Ovary (tissue), 3 donors: ENCODE measurements at regions not wholly inside any gene's neighbourhood (a gene's known extent, or its start where the extent isn't known, plus 50 kb on each side); places are given as distances from the start of the nearest gene placed in this dataset.

Experiments
- CTCF ChIP-seq, 3 donors: fragments of 450-650 bp in 2 of 3; fragments of 200-600 bp in 1 of 3; IDR thresholded peaks; one replicate each; pipeline versions ENCODE4 v1.5.1 to v1.8.0; 2016 to 2022; ENCODE audit warnings: antibody characterized with exemption in 3 of 3, mild to moderate bottlenecking in 1 of 3
- EP300 ChIP-seq: sonication (generic); formaldehyde crosslinking; IDR thresholded peaks from one replicate; pipeline ENCODE4 v1.6.1; 2017; ENCODE audit warnings: antibody characterized with exemption
- POLR2A ChIP-seq: fragments of 450-650 bp; IDR thresholded peaks from one replicate; pipeline ENCODE4 v1.6.1; 2017; ENCODE audit warnings: antibody characterized with exemption, mild to moderate bottlenecking, moderate library complexity
- donor health status: DM: no; HTN: no; CAD: no.

GRCh38 chr1:195723796-195724194, 884.4 kb downstream of the KCNT2 start:
- TF ChIP-seq EP300 = no peak
- TF ChIP-seq CTCF (IDR thresholded peaks at IDR 0.05) = no peak
- no peak for TF ChIP-seq POLR2A
